Activated CD8-positive, alpha-beta memory T cell treated with anti-CD3 and anti-CD28 coated beads, Interleukin-2, amount 50 U/mL, for 48 hours (primary cell): ENCODE measurements at regions not wholly inside any gene's neighbourhood (a gene's known extent, or its start where the extent isn't known, plus 50 kb on each side); places are given as distances from the start of the nearest gene placed in this dataset.
"Not testable (repeated sequence)": the region's sequence is repeated elsewhere in the genome, so short reads cannot be mapped to it uniquely, and the experiment has no call there.

Experiments used
- DNase-seq: peaks from one replicate; pipeline ENCODE4 v3.0.0-alpha.2; 2020

DNA sequence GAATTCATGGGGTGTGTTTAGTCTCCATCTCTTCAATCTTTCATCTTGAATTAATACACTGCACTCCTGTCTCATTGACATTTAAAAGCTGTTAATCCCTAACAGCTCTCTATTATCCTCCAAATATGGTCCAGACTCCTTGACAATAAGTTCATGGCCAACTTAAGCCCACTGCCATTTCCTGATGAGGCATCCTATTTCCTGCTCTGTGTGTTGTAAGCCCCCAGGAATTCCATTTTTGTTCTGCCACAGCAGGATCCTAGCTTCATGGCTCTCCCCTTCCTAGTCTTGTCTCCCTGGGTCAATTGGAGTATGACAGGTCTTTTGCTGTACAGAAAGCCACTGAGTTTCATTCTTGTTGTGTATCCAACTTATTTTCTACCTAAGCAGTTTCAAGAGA is 218.8 kb downstream of the OTUD1 start:
- DNase-seq = no peak

- DNase-seq = not testable (repeated sequence)
Measured at GRCh38 chr10:23671866-23672265, 233.0 kb downstream of the OTUD1 start.

GRCh38 chr10:23675585-23675984 is 236.7 kb downstream of the OTUD1 start:
- DNase-seq = no peak

GRCh38 chr10:23676296-23676695 is 237.4 kb downstream of the OTUD1 start:
- DNase-seq = no peak

DNA sequence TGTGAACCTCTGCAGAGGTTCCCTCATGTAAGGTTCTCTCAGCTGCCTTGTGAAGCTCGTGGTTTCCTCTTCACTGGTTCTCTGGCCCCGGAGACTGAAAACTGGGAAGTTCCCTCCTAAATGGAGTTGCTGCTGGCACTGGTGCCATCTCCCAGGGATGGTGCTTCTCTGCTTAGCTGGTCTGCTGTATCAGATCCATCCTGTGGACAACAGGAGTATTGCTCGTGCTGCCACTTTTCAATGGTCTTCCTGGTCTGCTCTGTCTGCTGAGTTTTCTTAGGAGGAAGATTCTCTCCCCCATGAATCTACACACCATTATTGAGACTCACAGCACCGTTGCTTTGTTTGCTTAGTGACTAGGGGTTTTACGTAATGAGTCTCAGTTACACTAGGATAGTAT is 247.8 kb downstream of the OTUD1 start:
- DNase-seq = no peak

- no peak for DNase-seq
Measured at GRCh38 chr10:23692736-23693135, 253.9 kb downstream of the OTUD1 start.

- DNase-seq = peak; percentile 63
Measured at GRCh38 chr10:23693501-23693901, 254.6 kb downstream of the OTUD1 start.

- no peak for DNase-seq
Measured at GRCh38 chr10:23693925-23694324, 255.1 kb downstream of the OTUD1 start.

GRCh38 chr10:23694446-23694920 is 255.6 kb downstream of the OTUD1 start:
- no peak for DNase-seq

GRCh38 chr10:23694921-23695824 is 256.3 kb downstream of the OTUD1 start:
- no peak for DNase-seq

GRCh38 chr10:23695825-23696420 is 257.0 kb downstream of the OTUD1 start:
- no peak for DNase-seq

GRCh38 chr10:23696476-23696875 is 257.6 kb downstream of the OTUD1 start:
- no peak for DNase-seq

GRCh38 chr10:23702977-23703414 is 264.1 kb downstream of the OTUD1 start:
- peak; percentile 60 for DNase-seq

- no peak for DNase-seq
Measured at GRCh38 chr10:23715363-23715762, 276.5 kb downstream of the OTUD1 start.

- no peak for DNase-seq
Measured at GRCh38 chr10:23717913-23718312, 279.0 kb downstream of the OTUD1 start.

DNA sequence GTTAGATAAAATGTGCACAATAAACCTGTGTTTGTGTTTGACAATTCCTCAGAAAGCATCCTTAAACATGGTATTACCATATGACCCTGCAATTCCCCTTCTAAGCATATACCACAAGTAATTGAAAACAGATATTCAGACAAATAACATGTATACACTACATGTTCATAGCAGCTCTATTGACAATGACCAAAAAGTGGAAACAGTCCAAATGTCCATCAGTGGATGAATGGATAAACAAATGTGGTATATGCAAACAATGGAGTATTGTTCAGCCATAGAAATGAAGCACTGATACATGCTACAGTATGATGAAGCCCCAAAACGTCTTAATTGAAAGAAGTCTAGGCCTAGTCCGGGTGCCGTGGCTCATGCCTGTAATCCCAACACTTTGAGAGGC is 280.1 kb downstream of the OTUD1 start:
- DNase-seq = no peak

DNA sequence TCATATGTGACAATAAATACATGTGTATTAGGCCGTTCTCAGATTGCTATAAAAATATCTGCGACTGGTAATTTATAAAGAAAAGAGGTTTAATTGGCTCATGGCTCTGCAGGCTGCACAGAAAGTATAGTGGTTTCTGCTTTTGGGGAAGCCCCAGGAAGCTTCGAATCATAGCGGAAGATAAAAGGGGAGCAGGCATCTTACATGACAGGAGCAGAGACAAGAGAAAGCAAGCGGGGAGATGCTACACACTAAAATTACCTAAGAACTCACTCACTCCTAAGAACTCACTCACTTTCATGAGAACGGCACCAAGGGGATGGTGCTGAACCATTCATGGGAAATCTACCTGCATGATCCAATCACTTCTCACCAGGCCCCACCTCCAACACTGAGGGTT is 284.9 kb downstream of the OTUD1 start:
- no peak for DNase-seq

GRCh38 chr10:23725548-23725947 is 286.7 kb downstream of the OTUD1 start:
- no peak for DNase-seq

DNA sequence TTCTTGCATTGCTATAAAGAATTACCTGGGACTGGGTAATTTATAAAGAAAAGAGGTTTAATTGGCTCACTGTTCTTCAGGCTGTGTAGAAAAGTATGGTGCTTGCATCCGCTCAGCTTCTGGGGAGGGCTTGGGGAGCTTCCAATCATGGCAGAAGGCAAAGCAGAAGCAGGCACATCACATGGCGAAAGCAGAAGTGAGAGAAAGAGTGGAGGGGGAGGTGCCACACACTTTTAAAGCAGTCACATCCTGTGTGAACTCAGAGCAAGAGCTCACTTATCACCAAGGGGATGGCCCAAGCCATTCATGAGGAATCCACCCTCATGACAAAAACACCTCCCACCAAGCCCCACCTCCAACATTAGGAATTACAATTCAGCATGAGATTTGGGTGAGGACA is 303.5 kb downstream of the OTUD1 start:
- DNase-seq = no peak

DNA sequence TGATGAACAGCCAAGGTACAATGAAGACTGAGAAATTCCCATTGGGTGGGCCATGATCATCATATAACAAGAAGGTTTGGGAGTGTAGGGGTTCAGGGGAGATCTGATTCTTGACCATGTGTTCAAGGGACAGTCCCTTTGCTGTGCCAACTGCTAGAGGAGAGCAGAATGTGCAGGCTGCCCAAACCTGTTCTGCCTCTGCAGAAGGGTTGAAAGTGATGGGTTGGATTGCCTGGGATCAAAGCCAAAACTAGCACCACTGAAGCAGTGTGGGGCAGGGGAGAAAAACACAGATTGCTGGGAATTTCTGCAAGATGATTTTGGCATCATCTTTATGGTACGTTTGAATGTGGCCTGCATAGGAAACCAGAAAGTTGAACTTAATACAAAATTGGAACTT is 303.9 kb downstream of the OTUD1 start:
- no peak for DNase-seq

DNA sequence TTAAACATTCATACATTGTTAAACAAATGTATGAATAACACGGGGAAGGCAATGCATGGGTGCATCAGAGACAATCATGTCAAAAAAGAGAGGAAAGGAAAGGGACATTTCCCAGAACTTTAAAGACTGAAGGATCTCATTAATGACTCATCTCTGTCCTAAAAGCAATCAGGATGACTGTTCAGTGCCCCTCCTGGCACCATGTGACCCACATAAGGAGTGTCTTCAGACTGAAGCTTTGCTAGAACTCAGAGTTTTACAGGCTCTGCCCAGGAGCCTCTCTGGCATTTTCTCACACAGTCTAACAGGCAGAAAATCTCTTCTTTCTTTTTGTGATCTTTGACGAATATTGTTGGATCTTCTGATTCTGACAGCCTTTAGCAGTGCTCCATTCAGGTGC is 315.3 kb downstream of the OTUD1 start:
- DNase-seq = no peak

DNA sequence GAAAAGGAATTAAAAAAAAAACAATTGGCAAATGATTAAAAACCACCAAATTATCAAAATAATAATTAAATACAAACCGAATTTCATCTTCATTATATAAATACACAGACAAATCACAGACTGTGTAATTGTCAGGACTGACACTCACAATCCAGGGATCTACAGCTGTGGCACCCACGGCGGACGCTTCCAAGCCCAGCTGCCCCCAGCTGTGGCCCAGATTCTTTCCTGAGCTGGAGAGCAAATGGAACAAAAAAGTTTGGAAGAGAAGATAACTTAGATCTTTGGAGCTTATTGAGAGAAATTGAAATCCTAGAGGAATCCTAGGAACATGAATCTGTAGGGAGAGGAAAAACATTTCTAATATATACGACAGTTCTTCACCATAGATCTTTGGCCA is 316.1 kb downstream of the OTUD1 start:
- DNase-seq = no peak

GRCh38 chr10:23755556-23755955 is 316.7 kb downstream of the OTUD1 start:
- DNase-seq = no peak

GRCh38 chr10:23768281-23768680 is 329.4 kb downstream of the OTUD1 start:
- DNase-seq = no peak
